ENCODE measurements at regions not wholly inside any gene's neighbourhood (a gene's known extent, or its start where the extent isn't known, plus 50 kb on each side); places are given as distances from the start of the nearest gene placed in this dataset.

DNA sequence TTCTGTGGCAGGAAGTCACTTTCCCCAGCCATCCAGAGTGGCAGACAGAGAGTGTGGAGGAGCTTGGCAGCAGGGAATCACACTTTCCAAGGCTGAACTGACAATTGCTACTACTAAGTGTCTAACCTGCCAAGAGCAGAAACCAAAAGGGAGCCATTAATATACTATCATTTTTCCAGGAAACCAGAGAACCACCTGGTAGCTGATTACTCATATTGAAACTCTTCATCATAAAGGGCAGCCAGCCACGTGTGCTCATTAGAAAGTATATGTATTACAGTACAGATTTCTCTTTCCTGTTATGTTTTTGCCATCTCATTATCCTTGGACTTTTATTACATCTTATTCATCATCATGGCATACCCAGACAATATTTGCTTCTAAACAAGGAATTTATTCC, 374.9 kb downstream of the GXYLT1 start:
- no peak for DNase-seq (ENCODE audit: low spot score)

DNA sequence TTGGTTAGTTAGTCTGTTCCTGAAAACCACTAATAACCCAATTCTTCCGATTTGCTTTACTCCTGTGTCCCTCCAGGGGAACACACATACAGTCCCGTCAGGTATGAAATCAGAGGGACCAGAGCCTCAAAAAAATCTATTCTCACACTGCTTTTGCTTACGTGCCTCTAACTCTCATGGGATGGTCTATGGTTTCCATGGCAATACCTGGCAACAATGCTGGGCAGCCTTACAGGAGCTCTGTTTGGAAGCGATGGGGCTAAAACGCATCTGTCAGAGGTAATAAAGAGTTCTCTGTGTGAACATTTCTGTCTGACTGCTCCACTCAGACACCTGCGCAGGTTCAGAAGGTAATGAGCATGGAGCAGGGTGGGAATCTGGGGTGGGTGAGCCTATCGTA, 376.2 kb downstream of the GXYLT1 start:
- DNase-seq (ENCODE audit: low spot score): no peak

DNA sequence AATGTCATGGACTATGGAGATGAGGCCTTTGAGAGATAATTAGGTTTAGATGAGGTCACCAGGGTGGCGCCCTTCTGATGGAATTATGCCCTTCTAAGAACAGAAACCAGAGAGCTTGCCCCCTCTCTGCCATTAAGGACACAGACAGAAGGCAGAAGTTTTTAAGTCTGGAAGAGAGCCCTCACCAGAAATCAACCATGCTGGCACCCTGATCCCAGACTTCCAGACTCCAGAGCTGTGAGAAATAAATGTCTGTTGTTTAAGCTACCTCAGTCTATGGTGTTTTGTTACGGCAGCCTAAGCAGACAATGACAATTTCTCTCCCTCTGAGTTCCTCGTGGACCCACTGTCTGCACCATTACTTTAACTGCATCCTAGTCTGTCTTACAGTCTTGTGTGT, 382.0 kb downstream of the GXYLT1 start:
- no peak for DNase-seq (ENCODE audit: low spot score)

DNA sequence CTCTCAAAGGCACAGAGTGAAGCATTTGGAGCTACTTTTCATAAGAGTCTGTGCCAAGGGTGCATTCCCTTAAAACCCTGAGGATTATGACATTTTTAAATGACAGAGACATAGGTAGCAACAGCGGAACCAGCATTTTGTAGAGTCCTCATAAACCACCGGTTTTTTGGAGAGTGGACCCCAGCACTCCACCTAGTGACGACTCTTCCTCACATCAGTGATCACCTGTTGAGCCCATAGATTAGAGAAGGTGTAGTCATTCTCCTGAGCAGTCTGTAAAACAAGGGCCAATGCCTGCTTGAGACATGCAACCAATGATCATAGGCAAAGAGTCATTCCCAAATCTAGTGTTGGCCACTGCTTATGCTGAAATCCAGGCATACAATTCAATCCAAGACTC, 399.1 kb downstream of the GXYLT1 start:
- DNase-seq (ENCODE audit: low spot score): no peak

DNA sequence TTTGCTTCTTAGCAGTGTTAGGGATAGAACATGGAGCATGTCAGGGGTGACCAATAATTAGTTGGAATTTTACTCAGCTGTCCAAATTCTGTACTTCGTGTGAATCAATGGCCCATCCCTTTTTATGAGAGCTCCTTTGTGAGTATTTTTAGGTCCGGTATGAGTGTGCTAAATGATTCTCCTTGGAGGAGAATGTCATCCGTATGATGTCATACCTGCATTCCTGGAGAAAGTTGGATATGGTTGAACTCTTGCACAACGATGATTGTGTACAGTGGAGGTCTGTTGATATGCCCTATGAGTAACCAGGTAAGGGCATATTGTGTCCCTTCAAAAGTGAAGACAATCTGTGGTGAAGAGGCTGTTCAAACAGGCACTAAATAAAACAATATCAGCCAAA, 400.8 kb downstream of the GXYLT1 start:
- DNase-seq (ENCODE audit: low spot score): no peak

DNA sequence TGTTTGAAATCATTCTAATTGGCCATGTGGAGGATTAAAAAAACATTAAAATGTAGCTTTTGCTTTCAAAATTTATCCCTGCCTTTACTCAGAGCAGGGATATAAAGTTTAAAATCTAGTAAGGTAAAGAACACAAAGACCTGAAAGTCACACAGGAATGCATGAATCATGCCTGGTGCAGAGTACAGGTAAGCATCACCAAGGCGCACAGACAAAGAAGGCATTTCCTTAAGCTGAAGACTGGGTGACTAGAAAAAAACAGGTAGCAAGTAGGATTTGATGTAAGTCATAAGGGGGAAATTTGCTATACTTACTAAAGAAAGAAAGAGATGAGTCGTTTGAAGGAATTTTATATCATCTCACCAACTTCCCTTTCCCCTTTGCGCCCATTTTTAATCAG, 405.6 kb downstream of the GXYLT1 start:
- no peak for DNase-seq (ENCODE audit: low spot score)

DNA sequence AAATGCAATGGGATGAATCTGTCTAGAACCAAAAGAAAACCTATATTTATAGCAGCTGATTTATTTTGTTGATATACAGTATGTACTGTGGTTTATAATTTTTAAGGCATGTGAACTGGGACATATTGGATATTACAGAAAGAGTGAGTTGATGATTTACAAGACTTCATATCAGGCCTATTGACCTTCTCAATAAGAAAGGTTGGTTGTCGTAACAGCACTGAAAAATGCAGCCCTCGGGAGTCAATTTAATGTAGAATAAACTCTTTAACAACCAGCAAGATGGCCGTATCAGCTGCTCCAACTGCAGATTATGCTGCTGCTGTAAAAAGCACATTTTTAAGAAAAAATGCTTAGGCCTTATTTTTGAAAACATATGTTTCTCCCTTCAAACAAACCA, 407.3 kb downstream of the GXYLT1 start:
- DNase-seq (ENCODE audit: low spot score): no peak

DNA sequence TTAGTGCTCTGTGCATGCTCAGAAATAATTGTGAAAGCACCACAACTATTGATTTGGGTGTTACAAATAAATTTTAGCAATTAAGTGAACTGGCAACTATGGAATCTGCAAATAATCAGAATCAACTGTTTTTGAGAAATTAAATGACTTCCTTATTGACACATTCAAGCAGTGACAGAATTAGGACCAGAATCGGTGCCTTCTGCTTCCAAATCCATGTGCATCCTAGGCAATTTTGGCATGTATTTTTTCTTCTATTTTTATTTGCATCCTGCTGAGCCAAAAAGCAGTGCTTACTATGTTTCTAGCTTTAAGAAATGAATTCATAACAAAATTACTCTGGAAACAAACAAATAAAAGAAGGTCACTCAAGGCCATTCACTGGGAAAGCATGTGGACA, 408.2 kb downstream of the GXYLT1 start:
- no peak for DNase-seq (ENCODE audit: low spot score)

DNA sequence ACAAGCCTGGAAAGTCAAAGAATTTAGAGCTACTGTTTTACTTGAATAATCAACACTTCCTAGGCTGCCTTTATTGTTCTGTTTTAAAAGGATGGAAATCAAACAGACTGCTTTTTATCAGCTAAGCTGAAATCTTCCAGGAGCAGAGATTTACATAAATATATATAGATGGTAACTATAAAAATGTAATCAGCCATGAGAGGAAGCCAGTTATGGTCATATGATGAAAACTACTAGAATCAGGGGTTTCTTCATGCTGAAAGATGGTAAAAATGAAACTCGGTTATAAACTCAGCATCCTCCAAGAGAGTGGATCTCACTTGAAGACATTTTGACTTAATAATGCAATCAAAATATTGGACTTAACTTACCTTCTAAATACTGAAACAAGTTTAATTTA, 413.0 kb downstream of the GXYLT1 start:
- no peak for DNase-seq (ENCODE audit: low spot score)

DNA sequence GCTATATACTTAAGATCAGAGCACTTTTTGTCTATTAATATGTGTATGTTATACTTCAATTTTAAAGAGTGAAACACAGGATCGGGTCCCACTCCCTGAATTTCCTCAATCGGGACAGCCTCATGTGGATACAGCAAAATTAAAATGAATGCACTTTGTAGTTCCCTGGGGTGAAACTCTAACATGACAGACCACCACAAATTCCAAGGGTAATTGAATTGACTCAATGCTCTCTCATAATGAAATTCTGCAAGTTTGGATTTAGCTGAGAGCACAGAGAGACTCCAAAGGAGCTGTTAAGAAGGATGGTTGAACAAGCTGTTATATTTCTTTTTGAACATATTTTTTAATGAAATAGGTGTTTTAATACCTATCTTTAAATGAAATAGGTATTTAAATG, 413.6 kb downstream of the GXYLT1 start:
- no peak for DNase-seq (ENCODE audit: low spot score)

DNA sequence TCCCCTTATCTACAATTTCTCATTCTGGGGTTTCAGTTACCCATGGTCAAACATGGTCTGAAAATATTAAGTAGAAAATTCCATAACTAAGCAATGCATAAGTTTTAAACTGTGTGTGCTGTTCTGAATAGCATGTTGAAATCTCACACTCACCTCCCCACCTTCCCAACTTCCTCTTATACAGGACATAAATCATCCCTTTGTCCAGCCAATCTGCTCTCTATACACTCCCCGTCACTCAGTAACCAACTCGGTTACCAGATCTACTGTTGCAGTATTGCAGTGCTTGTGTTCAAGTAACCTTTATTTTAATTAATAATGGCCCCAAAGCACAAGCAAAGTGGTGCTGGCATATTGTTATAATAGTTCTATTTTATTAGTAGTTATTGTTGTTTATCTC, 420.5 kb downstream of the GXYLT1 start:
- DNase-seq (ENCODE audit: low spot score): peak; percentile 15

DNA sequence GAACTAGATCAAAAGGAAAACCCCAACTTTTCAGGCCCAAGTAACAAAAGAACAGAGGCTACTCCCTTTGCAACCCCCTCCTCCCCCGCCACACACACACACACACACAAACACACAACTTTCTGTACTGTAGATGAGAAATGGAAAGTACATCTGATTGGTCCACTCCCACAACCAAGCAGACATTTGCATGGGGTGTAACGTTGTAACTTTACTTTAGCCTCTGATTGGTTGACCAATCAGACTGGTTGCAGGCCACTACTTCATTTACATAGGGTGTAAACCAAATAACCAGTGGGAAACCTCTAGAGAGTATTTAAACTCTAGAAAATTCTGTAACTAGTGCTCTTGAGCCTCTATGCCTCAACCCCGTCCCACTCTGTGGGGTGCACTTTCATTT, 425.5 kb downstream of the GXYLT1 start:
- DNase-seq (ENCODE audit: low spot score): no peak

DNA sequence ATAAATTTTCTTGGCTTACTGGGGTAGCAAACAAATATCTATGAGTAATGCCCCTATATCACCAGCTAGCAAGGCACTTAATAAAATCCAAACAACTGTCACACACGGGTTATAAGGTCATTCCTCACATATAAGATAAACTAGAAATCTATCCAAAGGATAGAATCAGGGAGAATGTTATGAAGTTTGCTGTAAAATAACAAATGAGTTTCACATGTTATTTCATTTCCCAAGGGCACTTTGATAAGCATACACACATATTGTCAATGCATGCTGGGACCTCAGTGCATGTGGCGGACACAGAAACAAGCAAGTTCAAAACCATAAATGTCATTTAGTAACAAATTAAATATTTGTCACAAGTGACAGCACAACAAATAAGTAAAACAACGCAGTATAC, 429.4 kb downstream of the GXYLT1 start:
- no peak for DNase-seq (ENCODE audit: low spot score)

DNA sequence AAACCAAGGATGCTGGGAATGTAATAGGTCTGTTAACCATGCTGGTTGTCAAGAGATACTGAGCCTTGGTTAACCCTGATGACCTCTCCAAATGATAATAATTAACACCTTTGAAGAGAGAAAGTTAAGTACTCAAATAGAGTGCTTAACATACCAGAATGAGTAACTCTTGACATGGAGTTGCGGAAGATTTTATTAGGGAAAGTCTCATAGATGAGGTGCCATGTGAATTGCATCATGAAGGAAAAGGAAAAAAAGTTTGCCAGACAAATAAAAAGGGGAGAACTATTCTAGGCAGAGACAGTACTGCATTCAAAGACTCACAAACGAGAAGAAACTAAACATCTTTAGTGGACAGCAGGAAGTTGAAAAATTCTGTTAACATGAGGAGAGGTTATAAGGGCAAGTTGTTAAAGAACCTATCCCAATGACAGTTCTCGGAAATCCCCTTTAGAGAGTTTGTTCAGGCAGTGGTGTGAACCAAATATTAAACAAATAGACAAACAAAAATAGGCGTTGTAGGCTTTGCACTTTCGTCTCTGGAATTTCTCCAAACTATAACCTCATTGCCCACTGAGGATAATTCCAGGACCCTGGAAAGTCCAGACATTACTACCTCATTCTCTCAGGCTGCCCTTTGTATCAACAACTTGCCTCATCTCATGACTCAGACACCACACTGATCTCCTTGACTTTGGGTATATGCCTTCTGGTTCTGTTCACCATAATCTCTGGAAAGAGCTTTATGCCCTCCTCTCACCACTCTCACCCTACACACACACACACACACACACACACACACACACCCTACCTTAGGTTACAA, 435.0 kb downstream of the GXYLT1 start:
- DNase-seq (ENCODE audit: low spot score): no peak

DNA sequence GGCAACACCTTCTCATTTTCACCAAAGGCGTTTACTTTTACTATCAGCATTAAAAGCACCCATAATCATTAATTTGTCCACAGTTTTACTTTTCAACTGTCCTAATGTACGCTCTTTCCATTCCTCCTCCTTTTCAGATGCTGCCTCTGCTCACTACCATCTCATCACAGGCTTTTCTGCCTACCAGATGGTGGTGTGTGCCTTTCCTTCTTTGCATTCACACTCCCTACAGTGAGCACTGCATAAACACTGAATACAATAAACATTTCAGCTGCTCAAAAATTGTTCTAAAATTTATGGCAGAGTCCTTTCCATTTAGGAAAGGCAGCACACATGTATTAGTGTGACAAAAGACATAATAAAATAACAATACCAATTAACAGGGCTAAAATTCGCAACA, 435.7 kb downstream of the GXYLT1 start:
- no peak for DNase-seq (ENCODE audit: low spot score)

DNA sequence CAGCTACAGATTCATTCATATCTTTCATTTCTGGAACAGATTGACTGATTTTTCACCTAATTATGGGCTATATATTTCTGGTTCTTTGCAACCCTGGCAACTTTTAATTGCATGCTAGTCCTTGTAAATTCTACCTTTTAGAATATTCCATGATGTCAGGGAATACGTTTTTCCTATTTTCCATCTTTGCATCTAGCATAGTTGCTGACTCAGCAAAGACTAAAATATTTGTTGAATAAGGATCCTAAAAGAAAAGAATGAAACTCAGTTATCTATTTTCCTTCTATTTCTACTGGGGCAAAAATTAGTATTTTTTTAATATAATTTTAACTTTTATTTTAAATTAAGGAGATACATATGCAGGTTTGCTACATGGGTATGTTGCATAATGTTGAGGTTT, 438.3 kb downstream of the GXYLT1 start:
- no peak for DNase-seq (ENCODE audit: low spot score)

DNA sequence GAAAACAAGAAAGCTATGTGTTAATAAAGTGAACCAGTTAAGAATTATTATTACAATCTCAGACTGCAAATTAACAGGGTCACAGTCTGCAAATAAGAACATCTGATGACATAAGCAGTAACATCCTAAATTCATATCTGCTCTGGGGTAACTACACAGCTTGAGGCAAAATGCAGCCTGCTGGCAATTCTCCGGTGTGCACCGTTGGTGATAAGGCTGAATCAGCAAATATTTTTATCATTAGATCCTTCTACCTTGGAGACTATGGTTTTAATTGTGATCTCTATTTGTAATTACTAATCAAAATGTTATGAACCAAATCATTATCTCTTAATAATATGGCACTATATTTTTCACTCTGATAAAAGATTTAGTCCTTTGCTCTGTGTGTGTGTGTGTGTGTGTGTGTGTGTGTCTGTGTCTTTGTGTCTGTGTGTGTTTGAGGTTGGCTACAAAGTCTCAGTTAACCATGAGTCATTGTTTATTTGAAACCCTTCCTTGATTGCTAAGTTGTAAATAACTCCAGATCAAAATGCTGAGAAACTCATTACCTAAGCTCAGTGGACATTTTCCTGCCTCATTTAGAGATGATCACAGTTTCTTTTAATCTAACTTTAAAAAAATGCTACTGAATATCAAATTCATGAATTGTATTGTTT, 442.6 kb downstream of the GXYLT1 start:
- no peak for DNase-seq (ENCODE audit: low spot score)

DNA sequence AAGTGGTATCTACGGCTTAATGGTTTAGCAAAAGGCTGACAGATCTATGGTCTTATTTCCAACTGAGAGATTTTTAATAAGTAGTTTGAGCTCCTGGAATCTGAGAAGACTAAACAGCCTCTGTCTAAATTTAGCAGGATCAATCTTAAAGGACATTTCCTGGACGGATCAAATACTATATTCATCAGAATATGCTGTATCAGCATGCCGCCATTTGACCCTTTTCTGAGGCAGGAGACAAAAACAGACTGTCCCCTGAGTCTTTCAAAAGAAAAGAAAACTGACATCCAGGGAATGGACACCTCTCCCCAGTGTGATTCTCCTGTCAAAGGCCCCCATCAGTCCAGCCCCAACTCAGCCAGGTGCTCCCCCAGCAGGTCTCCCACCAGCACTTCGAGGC, 443.7 kb downstream of the GXYLT1 start:
- no peak for DNase-seq (ENCODE audit: low spot score)

DNA sequence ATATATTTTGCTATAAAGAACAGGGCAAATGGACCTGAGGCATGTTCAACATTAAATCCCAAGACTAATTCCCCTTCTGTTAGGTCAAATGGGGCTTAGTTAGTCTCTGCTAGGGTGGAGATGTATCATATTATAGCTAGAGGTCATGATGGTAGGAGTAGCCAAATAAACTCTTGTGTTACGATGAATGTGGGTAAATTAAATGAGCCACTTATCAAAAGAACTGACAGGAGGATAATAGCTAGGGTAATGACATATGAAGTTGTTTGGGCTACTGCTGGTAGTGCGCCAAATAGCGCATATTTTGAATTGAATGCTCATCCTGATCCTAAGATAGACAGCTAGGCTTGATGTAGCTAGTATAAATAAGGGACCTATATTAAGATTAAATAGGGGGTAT, 445.0 kb downstream of the GXYLT1 start:
- no peak for DNase-seq (ENCODE audit: low spot score)

DNA sequence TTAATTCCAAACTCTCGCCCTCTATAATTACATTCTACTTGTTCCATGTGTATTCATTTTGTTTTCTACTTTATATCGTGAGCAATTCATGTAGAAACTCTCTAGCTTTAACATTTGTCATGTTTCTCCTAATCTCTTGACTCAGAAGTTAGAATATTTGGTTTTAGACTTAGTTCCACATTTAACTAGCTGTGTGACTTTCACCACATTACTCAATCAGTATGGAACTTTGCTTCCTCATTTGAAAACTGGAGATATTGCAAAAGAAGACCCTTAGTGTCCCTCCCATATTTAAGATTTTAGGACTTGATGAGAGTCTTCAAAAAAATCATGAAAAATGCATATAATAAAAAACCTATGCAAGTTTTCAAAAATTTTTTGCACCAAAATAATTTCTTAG, 447.5 kb downstream of the GXYLT1 start:
- DNase-seq (ENCODE audit: low spot score): no peak

DNA sequence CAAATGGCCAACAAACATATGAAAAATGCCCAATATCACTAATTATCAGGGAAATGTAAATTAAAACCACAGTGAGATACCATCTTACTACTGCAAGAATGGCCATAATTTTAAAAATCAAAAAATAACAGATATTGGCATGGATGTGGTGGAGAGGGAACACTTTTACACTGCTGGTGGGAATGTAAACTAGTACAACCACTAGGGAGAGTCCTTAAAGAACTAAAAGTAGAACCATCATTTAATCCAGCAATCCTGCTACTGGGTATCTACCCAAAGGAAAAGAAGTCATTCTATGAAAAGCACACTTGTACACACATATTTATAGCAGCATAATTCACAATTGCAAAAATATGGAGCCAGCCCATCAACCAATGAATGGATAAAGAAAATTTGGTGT, 459.7 kb downstream of the GXYLT1 start:
- no peak for DNase-seq (ENCODE audit: low spot score)

DNA sequence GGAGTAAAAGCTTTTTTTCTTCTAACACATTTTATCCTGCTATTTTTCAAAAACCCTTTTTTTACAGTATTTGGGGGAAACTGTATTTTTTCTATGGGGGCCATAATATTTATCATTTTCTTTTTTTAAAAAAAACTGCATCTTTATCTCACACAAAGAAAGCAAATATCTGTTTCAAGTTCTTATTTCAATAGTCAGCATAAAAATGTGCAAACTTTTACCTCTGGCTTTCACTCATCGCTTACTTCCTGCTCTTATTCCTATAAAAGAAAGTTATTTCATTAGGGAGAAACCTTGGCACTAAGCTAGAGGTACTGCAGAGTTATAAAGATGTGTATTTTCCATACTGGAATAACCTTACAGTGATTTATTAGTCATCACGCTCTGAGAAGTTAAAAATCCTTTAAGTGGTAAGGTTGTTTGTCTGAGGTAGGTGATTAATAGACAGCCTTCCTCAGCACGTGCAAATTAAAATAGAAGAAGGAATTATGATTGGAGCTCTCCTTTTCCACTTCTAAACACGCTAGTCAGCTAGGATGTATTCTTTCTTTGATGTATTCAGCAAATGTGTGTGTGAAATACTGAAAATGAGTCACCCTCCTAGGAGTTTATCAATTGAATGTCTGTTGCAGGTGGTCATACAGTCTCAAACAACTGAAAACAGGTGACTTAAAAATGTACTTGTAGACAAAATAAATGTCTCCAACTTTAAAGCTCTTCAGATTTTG, 461.0 kb downstream of the GXYLT1 start:
- no peak for DNase-seq (ENCODE audit: low spot score)

DNA sequence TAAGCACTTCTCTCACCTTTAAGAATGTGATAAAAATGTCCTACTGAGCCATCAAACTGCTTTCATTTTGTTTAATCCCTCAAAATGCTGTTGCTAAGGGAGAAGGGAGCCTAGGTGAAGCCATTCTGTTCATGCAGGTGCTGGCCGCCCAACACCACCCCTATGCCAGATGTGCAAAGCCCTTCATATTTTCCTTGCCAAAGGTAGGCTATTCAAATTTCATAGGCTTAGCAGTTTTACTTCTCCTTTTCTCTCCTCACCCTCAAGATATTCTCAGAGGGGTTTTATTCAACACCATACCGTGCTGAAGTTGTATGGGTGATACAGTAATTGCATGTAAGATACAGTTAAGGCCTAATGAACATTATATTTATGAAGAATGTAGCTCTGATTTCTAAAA, 461.7 kb downstream of the GXYLT1 start:
- no peak for DNase-seq (ENCODE audit: low spot score)
